ENCODE measurements at regions not wholly inside any gene's neighbourhood (a gene's known extent, or its start where the extent isn't known, plus 50 kb on each side); places are given as distances from the start of the nearest gene placed in this dataset.

DNA sequence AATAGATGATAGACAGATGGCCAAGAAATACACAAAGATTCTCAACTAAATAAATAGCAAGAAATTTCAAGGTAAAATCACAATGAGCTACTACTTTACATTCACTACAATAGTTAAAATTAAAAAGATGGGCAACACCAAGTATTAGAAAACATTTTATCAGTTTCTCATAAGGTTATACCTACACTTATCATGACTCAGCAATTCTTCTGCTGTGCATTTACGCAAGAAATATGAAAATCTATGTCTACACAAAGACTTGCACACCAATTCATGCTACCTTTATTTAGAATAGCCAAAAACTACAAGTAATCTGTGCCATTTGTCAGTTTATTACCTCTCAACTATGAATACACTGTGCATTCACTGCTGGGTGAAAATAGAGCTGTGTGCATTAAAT lies 937.4 kb upstream of the NRXN1 start:
- H3K9me3 ChIP-seq = no peaks in the 10 kb centered on the region
- no peak for DNase-seq
- H3K27me3 ChIP-seq = no peaks in the 10 kb centered on the region
- H3K4me1 ChIP-seq = no peaks in the 10 kb centered on the region
- TF ChIP-seq, protein P1, sequence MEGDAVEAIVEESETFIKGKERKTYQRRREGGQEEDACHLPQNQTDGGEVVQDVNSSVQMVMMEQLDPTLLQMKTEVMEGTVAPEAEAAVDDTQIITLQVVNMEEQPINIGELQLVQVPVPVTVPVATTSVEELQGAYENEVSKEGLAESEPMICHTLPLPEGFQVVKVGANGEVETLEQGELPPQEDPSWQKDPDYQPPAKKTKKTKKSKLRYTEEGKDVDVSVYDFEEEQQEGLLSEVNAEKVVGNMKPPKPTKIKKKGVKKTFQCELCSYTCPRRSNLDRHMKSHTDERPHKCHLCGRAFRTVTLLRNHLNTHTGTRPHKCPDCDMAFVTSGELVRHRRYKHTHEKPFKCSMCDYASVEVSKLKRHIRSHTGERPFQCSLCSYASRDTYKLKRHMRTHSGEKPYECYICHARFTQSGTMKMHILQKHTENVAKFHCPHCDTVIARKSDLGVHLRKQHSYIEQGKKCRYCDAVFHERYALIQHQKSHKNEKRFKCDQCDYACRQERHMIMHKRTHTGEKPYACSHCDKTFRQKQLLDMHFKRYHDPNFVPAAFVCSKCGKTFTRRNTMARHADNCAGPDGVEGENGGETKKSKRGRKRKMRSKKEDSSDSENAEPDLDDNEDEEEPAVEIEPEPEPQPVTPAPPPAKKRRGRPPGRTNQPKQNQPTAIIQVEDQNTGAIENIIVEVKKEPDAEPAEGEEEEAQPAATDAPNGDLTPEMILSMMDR (IDR thresholded peaks at IDR 0.05; ENCODE audit: low read depth, low read length) = no peak
- H3K4me3 ChIP-seq (ENCODE audit: low read depth, low read length) = no peak overlapping the region
- H3K36me3 ChIP-seq = no peaks in the 10 kb centered on the region

DNA sequence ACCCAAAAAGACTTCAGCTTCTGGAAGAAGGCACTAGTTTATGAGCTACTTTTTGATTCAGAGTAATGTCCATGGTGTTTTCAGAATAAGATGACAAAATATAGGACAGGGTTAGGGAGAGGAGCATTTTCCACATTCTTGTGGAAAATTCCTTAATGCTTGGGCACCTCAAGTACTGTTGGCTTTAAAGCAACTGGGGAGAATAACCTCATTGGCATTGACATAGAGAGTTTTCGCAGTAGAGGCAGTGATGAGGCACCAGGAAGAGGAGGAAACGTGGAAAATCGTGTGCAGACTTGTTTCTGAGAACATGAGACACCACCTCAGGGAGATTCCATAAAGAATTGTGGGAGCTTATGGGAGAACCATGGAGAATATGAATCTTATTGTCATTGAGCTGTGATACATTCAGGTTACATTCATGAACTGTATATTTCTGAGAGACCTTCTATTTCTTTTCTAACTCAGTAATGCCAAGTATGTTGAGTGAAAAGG lies 929.0 kb upstream of the NRXN1 start:
- TF ChIP-seq, protein P1 (IDR thresholded peaks at IDR 0.05; ENCODE audit: low read depth, low read length) = no peak
- Histone ChIP-seq H3K36me3 (no peaks in the 10 kb centered on the region), H3K4me3 (ENCODE audit: low read depth, low read length) (no peak overlapping the region), H3K4me1 (no peaks in the 10 kb centered on the region), H3K9me3 (no peaks in the 10 kb centered on the region), H3K27me3 (no peaks in the 10 kb centered on the region)
- no peak for DNase-seq

DNA sequence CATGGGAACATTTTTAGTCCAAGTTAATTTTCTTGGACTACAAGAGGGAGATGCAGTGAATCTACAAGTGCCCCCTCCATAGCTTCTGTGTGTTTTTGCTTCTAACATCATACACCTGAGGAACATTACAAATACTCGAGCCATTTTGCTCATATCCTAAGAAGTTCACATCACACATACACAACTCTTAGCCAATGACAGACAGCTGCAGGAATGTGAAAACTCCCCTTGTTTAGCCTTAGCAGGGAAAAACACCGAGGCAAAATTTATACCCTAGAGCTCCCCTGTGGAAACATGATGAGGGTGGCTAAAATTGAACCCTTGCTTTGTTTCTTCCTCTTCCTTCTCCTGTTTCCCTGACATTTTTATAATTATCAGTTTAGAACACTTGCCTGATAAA lies 928.3 kb upstream of the NRXN1 start:
- no peak overlapping the region for H3K4me3 ChIP-seq (ENCODE audit: low read depth, low read length)
- TF ChIP-seq, protein P1 (IDR thresholded peaks at IDR 0.05; ENCODE audit: low read depth, low read length) = no peak
- no peaks in the 10 kb centered on the region for H3K9me3 ChIP-seq

DNA sequence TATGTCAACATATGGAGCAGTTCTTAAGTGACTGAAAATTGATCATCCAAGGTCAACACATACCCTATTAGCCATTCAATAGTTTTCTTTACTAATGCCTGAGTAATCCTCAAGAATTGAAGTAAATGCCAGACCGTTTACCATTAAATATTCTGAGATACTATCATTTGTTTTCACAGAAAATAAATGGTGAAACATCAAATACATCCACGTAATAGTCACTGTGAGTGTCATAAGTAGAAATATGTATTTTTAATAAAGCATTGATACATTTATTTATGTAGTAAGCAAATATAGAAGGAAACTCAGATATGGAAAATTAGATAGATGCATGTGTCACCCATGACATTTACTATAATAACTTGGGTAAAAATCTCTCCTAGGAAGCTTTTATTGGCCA lies 927.8 kb upstream of the NRXN1 start:
- Histone ChIP-seq H3K27me3 (no peaks in the 10 kb centered on the region), H3K4me3 (ENCODE audit: low read depth, low read length) (no peak overlapping the region), H3K9me3 (no peaks in the 10 kb centered on the region), H3K36me3 (no peaks in the 10 kb centered on the region), H3K4me1 (no peaks in the 10 kb centered on the region)
- TF ChIP-seq, protein P1 (IDR thresholded peaks at IDR 0.05; ENCODE audit: low read depth, low read length) = no peak
- no peak for DNase-seq

More for the DNA sequence above, 928.3 kb upstream of the NRXN1 start:
- no peaks in the 10 kb centered on the region for H3K36me3 ChIP-seq
- no peaks in the 10 kb centered on the region for H3K4me1 ChIP-seq
- H3K27me3 ChIP-seq = no peaks in the 10 kb centered on the region
- no peak for DNase-seq

DNA sequence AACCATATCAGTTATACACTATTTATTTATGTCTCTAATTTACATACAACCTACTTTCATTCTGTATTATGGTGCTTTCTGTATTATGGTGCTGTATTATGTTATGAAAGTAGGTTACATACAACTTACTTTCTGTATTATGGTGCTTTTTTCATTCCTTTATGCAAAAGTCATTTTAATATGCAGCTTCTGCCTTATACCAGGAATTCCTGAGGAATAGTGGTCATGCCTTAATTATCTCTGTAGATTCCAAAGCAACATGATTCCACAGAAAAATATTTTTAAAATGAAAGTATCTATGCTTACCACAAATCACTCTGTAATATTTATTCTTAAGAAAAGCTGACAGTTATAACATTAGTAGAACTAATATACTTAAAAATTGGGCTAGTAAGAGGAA lies 922.0 kb upstream of the NRXN1 start:
- H3K4me1 ChIP-seq = no peaks in the 10 kb centered on the region
- no peak overlapping the region for H3K4me3 ChIP-seq (ENCODE audit: low read depth, low read length)
- no peaks in the 10 kb centered on the region for H3K27me3 ChIP-seq
- DNase-seq = no peak
- no peaks in the 10 kb centered on the region for H3K36me3 ChIP-seq
- TF ChIP-seq, protein P1 (IDR thresholded peaks at IDR 0.05; ENCODE audit: low read depth, low read length) = no peak
- no peaks in the 10 kb centered on the region for H3K9me3 ChIP-seq

DNA sequence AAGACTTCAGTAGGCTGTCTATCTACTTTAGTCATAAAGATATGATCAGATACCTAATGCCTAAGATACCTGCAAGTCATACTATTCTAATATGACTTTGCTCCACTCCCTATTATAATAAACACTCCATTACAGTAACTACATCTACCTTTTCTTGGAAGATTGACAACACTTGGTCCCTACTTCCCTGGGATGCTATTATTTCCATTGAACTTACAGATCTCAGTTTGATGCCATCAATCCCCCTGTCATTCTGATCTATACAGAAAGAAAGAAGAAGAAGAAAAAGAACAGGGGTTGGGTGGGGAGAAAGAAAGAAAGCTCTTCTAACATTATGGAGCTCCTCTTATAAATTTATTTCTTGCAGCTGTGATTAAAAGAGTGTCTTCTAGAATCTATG lies 889.1 kb upstream of the NRXN1 start:
- Histone ChIP-seq H3K27me3 (no peaks in the 10 kb centered on the region), H3K4me1 (no peaks in the 10 kb centered on the region), H3K4me3 (ENCODE audit: low read depth, low read length) (no peak overlapping the region), H3K36me3 (no peaks in the 10 kb centered on the region), H3K9me3 (no peaks in the 10 kb centered on the region)
- no peak for DNase-seq
- TF ChIP-seq, protein P1 (IDR thresholded peaks at IDR 0.05; ENCODE audit: low read depth, low read length) = no peak

Data from BE2C (cell line).